Sigmoid colon (tissue), 3 donors: ENCODE measurements at regions not wholly inside any gene's neighbourhood (a gene's known extent, or its start where the extent isn't known, plus 50 kb on each side); places are given as distances from the start of the nearest gene placed in this dataset.

ENCODE experiments used
- CTCF ChIP-seq, 4 experiments: fragments of 450-650 bp in 3 of 4; fragments of 200-600 bp in 1 of 4; IDR thresholded peaks; one replicate each; pipeline ENCODE4 v1.5.1; 2016 to 2019; ENCODE audit warnings: antibody characterized with exemption in 4 of 4, mild to moderate bottlenecking in 3 of 4, moderate library complexity in 2 of 4
- POLR2A ChIP-seq, 2 donors: fragments of 450-650 bp; IDR thresholded peaks; one replicate each; pipeline ENCODE4 v1.6.1; 2016; ENCODE audit warnings: antibody characterized with exemption in 2 of 2, mild to moderate bottlenecking in 2 of 2, moderate library complexity in 2 of 2

- TF ChIP-seq POLR2A (IDR thresholded peaks at IDR 0.05) (no peak), CTCF (IDR thresholded peaks at IDR 0.05) (no peak)
These were observed 194.2 kb downstream of the GRB14 start for GRCh38 chr2:164427111-164427510.
